ENCODE measurements at regions not wholly inside any gene's neighbourhood (a gene's known extent, or its start where the extent isn't known, plus 50 kb on each side); places are given as distances from the start of the nearest gene placed in this dataset.

DNA sequence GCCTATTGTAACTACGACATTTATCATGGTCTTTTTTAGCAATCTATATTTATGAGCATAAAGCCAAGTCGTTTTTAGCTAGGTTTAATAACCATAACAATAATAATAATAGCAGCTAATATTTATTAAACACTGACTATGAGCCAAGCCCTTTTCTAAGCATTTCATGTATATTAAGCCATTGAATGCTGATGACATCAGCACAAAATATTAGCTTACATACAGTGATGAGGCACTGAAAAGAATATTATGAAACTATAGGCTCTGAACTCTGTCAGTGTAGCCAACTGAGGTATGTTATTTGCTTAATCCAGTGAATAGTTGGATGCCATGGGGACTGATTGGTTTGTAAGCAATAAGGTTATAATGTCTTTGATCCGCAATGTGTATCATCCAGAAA, 235.2 kb downstream of the NDFIP2 start:
- TF ChIP-seq FOXK2 (IDR thresholded peaks at IDR 0.05) (no peak), HDGF (IDR thresholded peaks at IDR 0.05; ENCODE audit: borderline replicate concordance) (no peak), FOXA1 (IDR thresholded peaks at IDR 0.05) (no peak), ELF4 (IDR thresholded peaks at IDR 0.05) (no peak), SP1 (IDR thresholded peaks at IDR 0.05) (no peak), ZNF384 (IDR thresholded peaks at IDR 0.05) (no peak), FOXM1 (IDR thresholded peaks at IDR 0.05; ENCODE audit: borderline replicate concordance) (no peak), SUZ12 (IDR thresholded peaks at IDR 0.05) (no peak)
